ENCODE measurements at regions not wholly inside any gene's neighbourhood (a gene's known extent, or its start where the extent isn't known, plus 50 kb on each side); places are given as distances from the start of the nearest gene placed in this dataset.

GRCh38 chr20:22523128-22523498 lies 61.3 kb downstream of the FOXA2 start:
- TF ChIP-seq CTCF (IDR thresholded peaks at IDR 0.05) = no peak
- no peak for TF ChIP-seq POLR2A (IDR thresholded peaks at IDR 0.05)
